ENCODE measurements at regions not wholly inside any gene's neighbourhood (a gene's known extent, or its start where the extent isn't known, plus 50 kb on each side); places are given as distances from the start of the nearest gene placed in this dataset.

DNA sequence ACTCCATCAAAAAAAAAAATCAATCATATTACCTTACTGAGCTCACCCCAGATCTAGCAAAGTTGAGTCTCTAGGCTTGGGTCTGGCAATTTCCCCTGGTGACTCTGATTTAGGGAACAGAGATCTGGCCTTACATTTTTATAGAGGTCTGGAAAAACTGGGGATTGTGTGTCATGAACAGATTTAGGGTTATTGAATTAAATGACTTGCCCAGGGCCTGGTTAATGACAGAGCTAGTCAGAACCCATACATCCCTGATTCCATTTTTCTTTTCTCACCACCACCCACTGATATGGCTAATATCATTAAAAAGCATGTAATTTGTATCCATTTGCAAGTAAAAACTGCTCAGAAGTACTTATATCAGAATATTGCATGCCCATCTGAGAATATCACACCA, 163.4 kb upstream of the OGFRL1 start:
- ATAC-seq, result no peak
- CTCF ChIA-PET, result interaction anchor here (0.7 kb wide), 1 partner anchor 9 kb away, joined by 3 read pairs; no protein-coding TSS in a partner anchor
- POLR2A ChIA-PET, result no interaction called here
- no peak for FAIRE-seq
- TF ChIP-seq HES2 (IDR thresholded peaks at IDR 0.05), result no peak
- H3K9me3 ChIP-seq, result no peaks in the 10 kb centered on the region
- no peak overlapping the region for H3K4me3 ChIP-seq
- no peak overlapping the region for H3K27ac ChIP-seq
- no peaks in the 10 kb centered on the region for H3K4me1 ChIP-seq
- no peak for DNase-seq (ENCODE audit: low read depth in 1 of 2, low spot score in 1 of 2)
- H3K4me2 ChIP-seq, result no peak overlapping the region

DNA sequence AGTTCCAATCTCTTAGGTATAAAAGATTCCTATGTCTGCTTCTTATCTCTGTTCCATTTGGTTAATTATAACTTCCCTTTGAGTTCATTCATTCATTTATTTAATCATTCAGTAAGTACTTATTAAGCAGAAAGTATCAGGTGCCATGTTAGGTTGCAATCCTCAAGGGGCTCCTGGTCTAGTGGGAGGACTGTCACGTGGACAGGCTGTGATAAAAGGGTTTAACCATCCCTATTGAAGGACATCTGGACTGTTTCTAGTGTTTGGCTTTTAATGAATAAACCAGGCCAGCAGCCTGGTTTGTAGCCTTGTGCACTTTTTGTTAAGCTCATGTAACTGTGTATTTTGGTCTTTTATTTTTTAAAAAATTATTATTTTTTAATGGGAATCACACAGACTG, 162.1 kb upstream of the OGFRL1 start:
- Histone ChIP-seq H3K4me1 (no peaks in the 10 kb centered on the region), H3K4me2 (no peak overlapping the region), H3K27ac (no peak overlapping the region), H3K4me3 (no peak overlapping the region), H3K9me3 (no peaks in the 10 kb centered on the region)
- FAIRE-seq (no peak), ATAC-seq (no peak), DNase-seq (ENCODE audit: low read depth in 1 of 2, low spot score in 1 of 2) (no peak)
- no peak for TF ChIP-seq NR3C1 (IDR thresholded peaks at IDR 0.05)
- TF ChIP-seq HOXB5 (CRISPR knock-in tag; IDR thresholded peaks at IDR 0.05), result no peak
- CTCF ChIA-PET, result no interaction called here
- POLR2A ChIA-PET, result no interaction called here
- 0% methylated on average over 1 of the region's 1 CpG for WGBS (ENCODE audit: missing lambda C conversion rate)

- DNase-seq (ENCODE audit: low read depth in 1 of 2, low spot score in 1 of 2), result no peak
- TF ChIP-seq CEBPB (IDR thresholded peaks at IDR 0.05) (peak; percentile 31 to 38; a peak in 2 of 4 replicates), ZNF302 (CRISPR knock-in tag; IDR thresholded peaks at IDR 0.05) (no peak)
- ChIA-PET CTCF (no interaction called here), POLR2A (no interaction called here)
- Histone ChIP-seq H3K4me3 (no peak overlapping the region), H3K4me2 (no peak overlapping the region), H3K9me3 (no peaks in the 10 kb centered on the region), H3K27ac (no peak overlapping the region), H3K4me1 (no peaks in the 10 kb centered on the region)
- WGBS (ENCODE audit: missing lambda C conversion rate), result 69% methylated on average over 3 of the region's 3 CpGs
- ATAC-seq, result no peak
- no peak for FAIRE-seq
Measured at GRCh38 chr6:71127374-71127773, 161.2 kb upstream of the OGFRL1 start.

- no peaks in the 10 kb centered on the region for H3K4me1 ChIP-seq
- no peak overlapping the region for H3K4me3 ChIP-seq
- FAIRE-seq (no peak), ATAC-seq (no peak), DNase-seq (ENCODE audit: low read depth in 1 of 2, low spot score in 1 of 2) (no peak)
- CTCF ChIA-PET, result interaction anchor here (0.8 kb wide), 1 partner anchor 16 kb away, joined by 3 read pairs; no protein-coding TSS in a partner anchor
- no peak for TF ChIP-seq ZSCAN20 (CRISPR knock-in tag; IDR thresholded peaks at IDR 0.05)
- TF ChIP-seq POLR2AphosphoS2 (conservative IDR thresholded peaks at IDR 0.05; ENCODE audit: low read length), result no peak
- no peak for TF ChIP-seq MAZ (IDR thresholded peaks at IDR 0.05; ENCODE audit: borderline replicate concordance, low read depth, low read length)
- TF ChIP-seq HMGXB4 (CRISPR knock-in tag; IDR thresholded peaks at IDR 0.05; ENCODE audit: borderline replicate concordance), result no peak
- no peak for TF ChIP-seq MAX (IDR thresholded peaks at IDR 0.05)
- TF ChIP-seq ZNF302 (CRISPR knock-in tag; IDR thresholded peaks at IDR 0.05), result no peak
- no peak for TF ChIP-seq EP300 (IDR thresholded peaks at IDR 0.05)
- no peak for TF ChIP-seq JUN (IDR thresholded peaks at IDR 0.05)
- no peak for TF ChIP-seq E2F6 (IDR thresholded peaks at IDR 0.05; ENCODE audit: borderline replicate concordance, low read depth)
- no peak overlapping the region for H3K4me2 ChIP-seq
- WGBS (ENCODE audit: missing lambda C conversion rate), result 75% methylated on average over 1 of the region's 1 CpG
- no peak overlapping the region for H3K27ac ChIP-seq
- no peaks in the 10 kb centered on the region for H3K9me3 ChIP-seq
- POLR2A ChIA-PET, result no interaction called here
Measured at GRCh38 chr6:71130277-71130676, 158.3 kb upstream of the OGFRL1 start.

GRCh38 chr6:71134929-71135642, 153.5 kb upstream of the OGFRL1 start:
- POLR2A ChIA-PET, result interaction anchor here (0.6 kb wide), 1 partner anchor 69 kb away, joined by 3 read pairs; no protein-coding TSS in a partner anchor
- no peak for ATAC-seq
- H3K9me3 ChIP-seq, result no peaks in the 10 kb centered on the region
- H3K4me1 ChIP-seq, result no peaks in the 10 kb centered on the region
- no peak for FAIRE-seq
- peak in 1 of 2 experiments; percentile 2 for DNase-seq (ENCODE audit: low read depth in 1 of 2, low spot score in 1 of 2)
- no peak overlapping the region for H3K27ac ChIP-seq
- H3K4me3 ChIP-seq, result no peak overlapping the region
- H3K4me2 ChIP-seq, result no peak overlapping the region
- no peak for TF ChIP-seq HEYL (CRISPR knock-in tag; IDR thresholded peaks at IDR 0.05)
- TF ChIP-seq EHMT2 (IDR thresholded peaks at IDR 0.05; ENCODE audit: low read depth), result no peak
- no peak for TF ChIP-seq RFX5 (IDR thresholded peaks at IDR 0.05)
- no peak for TF ChIP-seq ZFP36 (IDR thresholded peaks at IDR 0.05; ENCODE audit: borderline replicate concordance, partially characterized antibody)
- TF ChIP-seq EP300 (IDR thresholded peaks at IDR 0.05), result no peak
- TF ChIP-seq POLR2A (IDR thresholded peaks at IDR 0.05; ENCODE audit: low read length), result no peak
- no peak for TF ChIP-seq JUNB (IDR thresholded peaks at IDR 0.05)
- no peak for TF ChIP-seq CEBPB (IDR thresholded peaks at IDR 0.05)
- no peak for TF ChIP-seq ESRRA (IDR thresholded peaks at IDR 0.05; ENCODE audit: borderline replicate concordance, low read length)
- TF ChIP-seq HOXB5 (CRISPR knock-in tag; IDR thresholded peaks at IDR 0.05), result no peak
- no peak for TF ChIP-seq CBX8 (IDR thresholded peaks at IDR 0.05)
- TF ChIP-seq POLR2AphosphoS2 (conservative IDR thresholded peaks at IDR 0.05; ENCODE audit: low read length), result no peak
- no peak for TF ChIP-seq MAZ (IDR thresholded peaks at IDR 0.05; ENCODE audit: borderline replicate concordance, low read depth, low read length)
- no peak for TF ChIP-seq NPAS2 (CRISPR knock-in tag; IDR thresholded peaks at IDR 0.05; ENCODE audit: borderline replicate concordance)
- WGBS (ENCODE audit: missing lambda C conversion rate), result 40% methylated on average over 6 of the region's 6 CpGs
- CTCF ChIA-PET, result no interaction called here
